ENCODE measurements at regions not wholly inside any gene's neighbourhood (a gene's known extent, or its start where the extent isn't known, plus 50 kb on each side); places are given as distances from the start of the nearest gene placed in this dataset.

DNA sequence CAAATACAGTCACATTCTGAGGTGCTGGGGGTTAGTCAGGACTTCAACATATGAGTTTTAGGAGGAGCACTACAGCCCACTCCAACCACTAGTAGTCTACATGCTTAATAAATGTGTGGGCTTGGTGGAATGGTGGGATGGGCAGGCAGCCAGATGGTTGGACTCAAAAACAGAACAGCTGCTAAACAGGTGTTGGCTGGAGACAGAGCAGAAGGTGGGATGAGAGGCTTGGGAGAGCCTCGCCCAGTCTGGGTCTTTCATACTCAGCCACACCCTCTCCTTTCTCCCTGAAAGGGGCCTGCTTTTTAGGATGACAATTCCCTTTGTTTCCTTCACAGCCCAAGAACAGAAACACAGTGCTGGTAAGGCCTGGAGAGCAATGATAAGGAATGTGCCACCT is 143.9 kb upstream of the KLHL29 start:
- TF ChIP-seq, protein P1, sequence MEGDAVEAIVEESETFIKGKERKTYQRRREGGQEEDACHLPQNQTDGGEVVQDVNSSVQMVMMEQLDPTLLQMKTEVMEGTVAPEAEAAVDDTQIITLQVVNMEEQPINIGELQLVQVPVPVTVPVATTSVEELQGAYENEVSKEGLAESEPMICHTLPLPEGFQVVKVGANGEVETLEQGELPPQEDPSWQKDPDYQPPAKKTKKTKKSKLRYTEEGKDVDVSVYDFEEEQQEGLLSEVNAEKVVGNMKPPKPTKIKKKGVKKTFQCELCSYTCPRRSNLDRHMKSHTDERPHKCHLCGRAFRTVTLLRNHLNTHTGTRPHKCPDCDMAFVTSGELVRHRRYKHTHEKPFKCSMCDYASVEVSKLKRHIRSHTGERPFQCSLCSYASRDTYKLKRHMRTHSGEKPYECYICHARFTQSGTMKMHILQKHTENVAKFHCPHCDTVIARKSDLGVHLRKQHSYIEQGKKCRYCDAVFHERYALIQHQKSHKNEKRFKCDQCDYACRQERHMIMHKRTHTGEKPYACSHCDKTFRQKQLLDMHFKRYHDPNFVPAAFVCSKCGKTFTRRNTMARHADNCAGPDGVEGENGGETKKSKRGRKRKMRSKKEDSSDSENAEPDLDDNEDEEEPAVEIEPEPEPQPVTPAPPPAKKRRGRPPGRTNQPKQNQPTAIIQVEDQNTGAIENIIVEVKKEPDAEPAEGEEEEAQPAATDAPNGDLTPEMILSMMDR (IDR thresholded peaks at IDR 0.05), result no peak
- ATAC-seq (ENCODE audit: low FRiP score), result no peak
- DNase-seq (ENCODE audit: low spot score), result no peak

DNA sequence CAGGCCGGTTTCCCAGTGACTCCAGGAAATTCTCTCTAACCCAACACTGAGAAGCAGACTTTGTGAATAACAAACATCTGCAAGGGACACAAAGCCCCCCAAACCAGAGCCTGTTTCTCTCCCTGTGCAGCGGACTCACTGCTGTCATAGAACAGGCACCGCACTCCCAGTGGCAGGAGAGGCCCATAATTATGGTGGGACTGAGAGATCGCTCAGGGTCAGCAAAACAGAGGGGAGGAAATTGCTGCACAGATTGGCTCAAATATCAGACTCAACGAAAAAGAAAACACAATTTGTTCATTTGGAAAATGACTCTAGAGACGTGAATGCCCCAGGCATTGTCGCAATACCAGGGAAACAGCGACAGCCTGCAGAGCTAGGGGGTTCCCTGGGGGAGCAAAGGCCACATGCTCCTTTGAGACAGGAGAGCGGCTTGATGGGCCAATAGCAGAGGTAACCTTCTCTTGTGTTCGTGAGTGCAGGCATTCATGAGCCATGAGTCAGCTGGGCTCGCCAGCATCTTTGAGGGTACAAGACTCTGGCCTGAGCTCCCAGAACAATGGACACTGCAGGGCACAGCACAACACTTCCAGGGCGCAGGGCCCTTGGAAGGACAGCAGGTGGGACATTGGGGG is 143.3 kb upstream of the KLHL29 start:
- no peak for DNase-seq (ENCODE audit: low spot score)
- TF ChIP-seq, protein P1 (IDR thresholded peaks at IDR 0.05), result no peak
- no peak for ATAC-seq (ENCODE audit: low FRiP score)

DNA sequence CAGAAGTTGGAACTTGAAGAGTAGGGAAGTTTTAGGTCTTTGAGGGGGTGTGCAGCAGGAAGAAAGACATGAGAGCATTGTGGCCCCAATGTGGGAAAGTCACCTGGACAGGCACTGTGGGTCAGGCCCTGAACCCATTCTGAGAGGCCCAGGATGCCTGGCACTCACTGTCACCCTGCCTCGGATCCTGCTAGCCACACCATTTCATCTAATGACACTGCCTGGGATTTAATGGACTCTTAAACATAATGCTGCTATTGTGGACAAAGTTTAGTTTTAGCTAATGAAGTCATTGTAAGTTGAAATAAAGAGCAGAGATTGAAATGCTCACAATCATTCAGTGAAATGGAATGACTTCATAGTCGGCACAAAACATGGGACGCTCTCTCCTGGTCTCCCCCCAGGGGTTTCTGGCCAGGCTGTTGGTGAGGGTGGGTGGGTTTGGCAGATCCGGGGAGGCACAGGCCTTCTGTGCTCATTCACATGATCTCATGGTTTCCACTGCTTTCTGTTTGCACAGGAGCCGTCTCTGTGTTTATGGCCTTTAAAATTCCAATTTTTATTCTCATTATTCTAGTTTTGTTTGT is 141.8 kb upstream of the KLHL29 start:
- DNase-seq (ENCODE audit: low spot score) (no peak), ATAC-seq (ENCODE audit: low FRiP score) (no peak)
- TF ChIP-seq, protein P1 (IDR thresholded peaks at IDR 0.05), result no peak

DNA sequence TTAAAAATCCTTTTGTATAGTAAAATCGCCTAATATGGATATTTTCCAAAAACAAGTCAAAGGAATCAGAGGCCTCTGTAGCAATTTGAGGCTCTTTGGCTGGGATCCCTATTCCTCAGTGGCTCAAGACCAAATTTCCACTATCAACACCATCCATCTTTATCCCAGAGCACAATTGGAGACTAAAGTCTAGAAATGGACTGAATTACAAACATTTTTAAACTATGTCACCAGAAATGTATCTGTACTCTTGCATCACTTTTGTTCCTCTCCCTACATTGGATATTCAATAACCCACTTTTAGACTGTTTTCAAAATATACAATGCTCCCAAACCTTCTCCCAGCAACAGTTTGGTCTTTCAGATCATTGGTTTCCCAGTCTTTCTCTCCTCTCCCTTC is 140.4 kb upstream of the KLHL29 start:
- TF ChIP-seq, protein P1 (IDR thresholded peaks at IDR 0.05), result no peak
- no peak for DNase-seq (ENCODE audit: low spot score)
- no peak for ATAC-seq (ENCODE audit: low FRiP score)

DNA sequence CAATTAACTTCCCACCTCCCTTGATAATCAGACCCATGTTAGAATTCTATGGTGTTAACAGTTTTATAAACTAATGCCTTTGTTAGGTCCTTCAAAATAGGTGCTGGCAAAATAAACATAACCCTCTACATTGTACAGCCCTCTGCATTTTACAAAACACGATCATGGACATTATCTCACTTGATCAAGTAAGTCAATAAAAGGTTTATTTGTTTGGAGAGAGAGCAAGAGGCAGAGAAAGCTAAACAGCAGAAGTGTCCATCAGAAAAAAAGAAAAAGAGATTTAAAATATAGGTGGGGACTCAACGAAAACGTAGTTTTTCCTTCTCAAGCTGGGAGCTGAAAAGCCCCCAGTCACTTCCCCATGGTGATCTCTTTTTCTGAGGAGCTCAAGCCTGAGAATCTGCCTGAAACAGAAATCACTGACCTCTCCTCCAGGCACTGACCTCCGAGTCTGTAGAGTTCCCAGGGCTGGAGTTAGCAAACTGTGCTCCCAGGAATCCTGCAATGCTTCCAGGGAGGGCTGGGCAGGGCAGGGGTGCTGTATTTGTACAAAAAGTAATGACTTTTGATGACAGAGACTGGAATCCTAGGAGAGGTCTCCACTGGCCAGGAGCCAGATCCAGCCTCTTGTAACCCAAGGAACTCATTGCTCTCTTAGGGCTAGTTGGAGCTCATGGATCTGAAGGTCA is 137.8 kb upstream of the KLHL29 start:
- DNase-seq (ENCODE audit: low spot score) (no peak), ATAC-seq (ENCODE audit: low FRiP score) (no peak)
- TF ChIP-seq, protein P1 (IDR thresholded peaks at IDR 0.05), result no peak

DNA sequence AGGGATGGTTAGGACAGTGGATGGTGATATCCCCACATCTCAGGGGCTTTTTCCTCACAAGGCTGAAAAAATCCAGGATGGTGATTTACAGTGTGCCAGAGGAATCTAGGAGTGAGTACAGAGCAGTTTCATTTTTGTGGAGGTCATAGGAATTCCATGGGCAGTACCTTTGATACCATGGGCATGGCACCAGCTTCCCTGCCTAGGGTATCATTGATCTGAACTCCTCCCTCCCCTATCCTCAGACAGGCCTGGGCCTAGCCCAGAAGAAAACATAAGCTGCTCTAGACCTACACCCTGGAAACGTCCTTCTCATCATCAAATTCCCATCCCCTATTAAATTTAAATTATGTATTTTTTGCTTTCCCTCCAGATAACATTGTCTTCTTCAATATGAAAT is 136.3 kb upstream of the KLHL29 start:
- DNase-seq (ENCODE audit: low spot score) (no peak), ATAC-seq (ENCODE audit: low FRiP score) (no peak)
- TF ChIP-seq, protein P1 (IDR thresholded peaks at IDR 0.05), result no peak

DNA sequence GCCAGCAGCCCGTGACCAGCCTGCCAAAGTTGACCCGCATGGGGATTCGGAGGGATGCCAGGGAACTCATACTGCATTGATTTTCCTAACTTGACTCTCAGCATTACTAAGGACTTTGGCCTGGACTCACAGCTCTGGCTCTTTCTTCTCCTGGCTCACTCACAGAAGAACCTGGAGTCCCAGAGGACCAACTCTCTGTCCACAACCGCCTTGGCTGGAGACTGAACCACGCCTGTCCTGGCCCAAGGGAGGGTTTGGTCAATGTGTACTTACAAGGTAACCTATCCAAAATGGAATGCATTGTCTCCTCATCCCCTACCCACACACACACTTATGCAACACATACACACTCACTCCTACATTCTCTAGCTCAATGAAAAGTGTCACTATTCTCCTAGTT is 135.6 kb upstream of the KLHL29 start:
- ATAC-seq (ENCODE audit: low FRiP score) (no peak), DNase-seq (ENCODE audit: low spot score) (no peak)
- TF ChIP-seq, protein P1 (IDR thresholded peaks at IDR 0.05), result no peak

Data from omental fat pad (tissue), 3 donors.